GM12892 (cell line): ENCODE measurements at regions not wholly inside any gene's neighbourhood (a gene's known extent, or its start where the extent isn't known, plus 50 kb on each side); places are given as distances from the start of the nearest gene placed in this dataset.

Source experiments
- POLR2A ChIP-seq: IDR thresholded peaks from 2 replicates; pipeline ENCODE4 v1.6.1; 2011; ENCODE audit warnings: low read depth, low read length, control low read depth
- TAF1 ChIP-seq: IDR thresholded peaks from 2 replicates; pipeline ENCODE4 v1.6.1; 2011; ENCODE audit warnings: low read depth, mild to moderate bottlenecking, control low read depth, low read length, borderline replicate concordance

DNA sequence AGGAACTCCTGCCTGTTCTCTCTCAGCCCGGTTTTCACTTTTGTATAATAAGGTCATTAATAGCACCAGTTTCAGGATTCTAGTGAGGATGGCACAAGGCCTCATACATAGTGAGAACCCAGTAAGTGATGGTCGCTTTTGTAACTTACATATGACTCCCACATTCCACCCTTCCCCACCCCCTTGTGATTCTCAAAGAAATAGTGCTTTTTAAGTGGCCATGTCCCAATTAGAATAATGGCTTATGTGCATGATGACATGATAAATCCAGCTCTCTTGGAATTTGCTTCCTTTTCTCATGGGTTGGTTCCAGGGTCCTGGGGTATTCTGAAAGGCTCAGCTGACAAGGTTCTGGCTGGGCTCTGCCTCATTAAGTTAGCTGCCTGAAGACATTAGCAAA is 189.9 kb downstream of the URB2 start:
- TF ChIP-seq POLR2A (no peak), TAF1 (no peak)
